ENCODE measurements at regions not wholly inside any gene's neighbourhood (a gene's known extent, or its start where the extent isn't known, plus 50 kb on each side); places are given as distances from the start of the nearest gene placed in this dataset.

DNA sequence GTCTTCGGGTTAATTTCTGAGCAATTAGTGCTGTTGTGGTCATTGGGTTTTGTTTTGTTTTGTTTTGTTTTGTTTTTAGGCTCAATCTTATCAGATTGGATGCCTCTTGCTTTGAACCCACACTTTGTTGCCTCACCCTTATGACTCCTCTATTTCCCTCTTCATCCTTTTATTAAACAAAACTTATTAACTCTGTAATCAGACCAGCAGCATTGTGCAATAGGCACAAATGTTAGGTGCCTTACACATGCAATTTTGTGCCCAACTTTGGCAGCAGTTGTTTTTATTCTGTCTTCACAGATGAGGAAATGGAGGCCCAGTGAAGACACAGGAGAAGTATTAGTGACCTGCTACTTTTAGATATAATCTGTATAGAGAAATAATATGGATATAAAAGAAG is 377.7 kb downstream of the KCNRG start:
- TF ChIP-seq EZH2 (IDR thresholded peaks at IDR 0.05; ENCODE audit: insufficient read depth, poor library complexity, severe bottlenecking) (no peak), EZH2phosphoT487 (IDR thresholded peaks at IDR 0.05; ENCODE audit: insufficient read depth, low read depth) (no peak)

Data from GM23248 (cell line).